ENCODE measurements at regions not wholly inside any gene's neighbourhood (a gene's known extent, or its start where the extent isn't known, plus 50 kb on each side); places are given as distances from the start of the nearest gene placed in this dataset.

- POLR2A ChIA-PET, result no interaction called here
- no peak for TF ChIP-seq SMARCA5 (IDR thresholded peaks at IDR 0.05)
- TF ChIP-seq CREB3 (tag; conservative IDR thresholded peaks at IDR 0.05; ENCODE audit: low read depth), result no peak
- no peak for TF ChIP-seq MAFG (tag; conservative IDR thresholded peaks at IDR 0.05)
- TF ChIP-seq ZFX (CRISPR knock-in tag; IDR thresholded peaks at IDR 0.05), result no peak
- no peak for TF ChIP-seq NUFIP1 (IDR thresholded peaks at IDR 0.05; ENCODE audit: partially characterized antibody)
- no peak for TF ChIP-seq ZNF583 (CRISPR knock-in tag; IDR thresholded peaks at IDR 0.05)
- no peak for TF ChIP-seq SMAD3 (CRISPR knock-in tag; conservative IDR thresholded peaks at IDR 0.05)
- TF ChIP-seq PML (IDR thresholded peaks at IDR 0.05; ENCODE audit: low read length), result no peak
- TF ChIP-seq E2F8 (IDR thresholded peaks at IDR 0.05; ENCODE audit: low read depth, partially characterized antibody), result no peak
- TF ChIP-seq DNMT1 (IDR thresholded peaks at IDR 0.05), result no peak
- TF ChIP-seq SLC30A9 (CRISPR knock-in tag; IDR thresholded peaks at IDR 0.05), result no peak
- no peak for TF ChIP-seq VEZF1 (CRISPR knock-in tag; IDR thresholded peaks at IDR 0.05)
- TF ChIP-seq TEAD2 (tag; IDR thresholded peaks at IDR 0.05), result no peak
- TF ChIP-seq ILK (tag; IDR thresholded peaks at IDR 0.05; ENCODE audit: borderline replicate concordance, low read depth), result no peak
- TF ChIP-seq ARID3A (IDR thresholded peaks at IDR 0.05; ENCODE audit: borderline replicate concordance, low read depth, low read length), result no peak
These were observed 428.8 kb downstream of the NKX6-1 start for GRCh38 chr4:84070289-84070688.

More at GRCh38 chr4:84070289-84070688, 428.8 kb downstream of the NKX6-1 start:
- Histone ChIP-seq H3K4me1 (replicated peaks in 1 of 2; ENCODE audit: control insufficient read depth in 2 of 2, insufficient read depth in 2 of 2, low read length in 2 of 2) (no peaks in the 10 kb centered on the region), H3K9me3 (replicated peaks; ENCODE audit: control insufficient read depth, insufficient read depth, low read depth, low read length) (no peaks in the 10 kb centered on the region), H4K20me1 (replicated peaks; ENCODE audit: control insufficient read depth, insufficient read depth, low read length) (no peaks in the 10 kb centered on the region), H3K4me2 (ENCODE audit: insufficient read depth, low read length) (no peak overlapping the region), H3K27me3 (ENCODE audit: control insufficient read depth in 2 of 2, insufficient read depth in 2 of 2, low read length in 2 of 2) (peaks cover 6 to 7% of the 10 kb centered on the region in 2 experiments; a peak in 1 of 5 replicates), H3K9me1 (ENCODE audit: control insufficient read depth, insufficient read depth, low read length) (no peaks in the 10 kb centered on the region), H3K4me3 (no peak overlapping the region), H3K36me3 (ENCODE audit: control insufficient read depth, insufficient read depth, low read length) (no peaks in the 10 kb centered on the region), H3K9ac (ENCODE audit: insufficient read depth in 1 of 2, low read depth in 2 of 2, low read length in 2 of 2) (no peak overlapping the region), H3K79me2 (ENCODE audit: control insufficient read depth, insufficient read depth, low read length) (no peaks in the 10 kb centered on the region), H2AFZ (ENCODE audit: low read depth, low read length) (no peak overlapping the region), H3K27ac (ENCODE audit: extremely low read depth, low read depth, low read length) (no peak overlapping the region)
- no peak for ATAC-seq
- no peak for DNase-seq (ENCODE audit: extremely low read depth in 1 of 4, low spot score in 3 of 4)
- CTCF ChIA-PET (ENCODE audit: low intra/inter-chr PET ratio), result interaction anchor here (0.6 kb wide), 1 partner anchor 423 kb away, joined by 3 read pairs; no protein-coding TSS in a partner anchor
- FAIRE-seq, result no peak
- WGBS (ENCODE audit: insufficient coverage, low coverage, missing lambda C conversion rate), result 3% methylated on average over 11 of the region's 11 CpGs
- intact Hi-C loops (cut with micrococcal nuclease), result no loop called here
- in situ Hi-C loops (cut with MboI), result no loop called here
- BruUV-seq (replicated peaks), result no TSS peak

Measured in K562 (cell line).